OCI-LY3 (cell line): ENCODE measurements at regions not wholly inside any gene's neighbourhood (a gene's known extent, or its start where the extent isn't known, plus 50 kb on each side); places are given as distances from the start of the nearest gene placed in this dataset.

ENCODE experiments used
- EZH2phosphoT487 ChIP-seq: fragments of 200-600 bp; shearing (Covaris generic); IDR thresholded peaks from 2 replicates; pipeline ENCODE4 v1.6.1; 2018; ENCODE audit warnings: antibody characterized with exemption, mixed run types, low read depth
- TF ChIP-seq, protein P1 (sequence below): fragments of 200-600, 300-600 bp; sonication (generic); IDR thresholded peaks from 2 replicates; pipeline ENCODE4 v1.5.1; 2014; ENCODE audit warnings: antibody characterized with exemption, low read length, low read depth

DNA sequence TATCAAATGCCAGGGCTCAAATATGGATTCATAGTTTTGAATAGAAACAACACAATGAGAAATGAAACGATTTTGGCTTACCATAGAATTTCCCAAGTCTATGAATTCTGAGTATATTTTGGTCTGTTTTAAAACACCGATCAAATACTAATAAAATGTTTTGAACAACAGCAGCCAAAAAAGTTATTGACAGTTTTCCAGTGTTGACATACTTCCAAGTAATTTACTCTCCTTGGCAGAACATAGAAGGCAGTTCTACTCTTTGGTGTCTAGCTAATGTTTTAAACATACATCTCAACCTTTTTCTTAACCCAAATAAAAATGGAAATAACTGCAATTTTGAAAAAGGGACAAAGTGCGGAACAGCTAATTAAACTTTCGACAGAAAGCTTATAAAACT is 1419.8 kb downstream of the ADGRL3 start:
- TF ChIP-seq, protein P1, sequence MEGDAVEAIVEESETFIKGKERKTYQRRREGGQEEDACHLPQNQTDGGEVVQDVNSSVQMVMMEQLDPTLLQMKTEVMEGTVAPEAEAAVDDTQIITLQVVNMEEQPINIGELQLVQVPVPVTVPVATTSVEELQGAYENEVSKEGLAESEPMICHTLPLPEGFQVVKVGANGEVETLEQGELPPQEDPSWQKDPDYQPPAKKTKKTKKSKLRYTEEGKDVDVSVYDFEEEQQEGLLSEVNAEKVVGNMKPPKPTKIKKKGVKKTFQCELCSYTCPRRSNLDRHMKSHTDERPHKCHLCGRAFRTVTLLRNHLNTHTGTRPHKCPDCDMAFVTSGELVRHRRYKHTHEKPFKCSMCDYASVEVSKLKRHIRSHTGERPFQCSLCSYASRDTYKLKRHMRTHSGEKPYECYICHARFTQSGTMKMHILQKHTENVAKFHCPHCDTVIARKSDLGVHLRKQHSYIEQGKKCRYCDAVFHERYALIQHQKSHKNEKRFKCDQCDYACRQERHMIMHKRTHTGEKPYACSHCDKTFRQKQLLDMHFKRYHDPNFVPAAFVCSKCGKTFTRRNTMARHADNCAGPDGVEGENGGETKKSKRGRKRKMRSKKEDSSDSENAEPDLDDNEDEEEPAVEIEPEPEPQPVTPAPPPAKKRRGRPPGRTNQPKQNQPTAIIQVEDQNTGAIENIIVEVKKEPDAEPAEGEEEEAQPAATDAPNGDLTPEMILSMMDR = no peak
- no peak for TF ChIP-seq EZH2phosphoT487
